Liver (tissue), 8 donors: ENCODE measurements at regions not wholly inside any gene's neighbourhood (a gene's known extent, or its start where the extent isn't known, plus 50 kb on each side); places are given as distances from the start of the nearest gene placed in this dataset.

ENCODE experiments used
- DNase-seq: peaks from one replicate; pipeline ENCODE4 v3.0.0-alpha.2; 2017; ENCODE audit warnings: low spot score
- H3K27ac ChIP-seq, 2 donors: one replicate each; pipeline ENCODE4 v1.7.0; 2013; ENCODE audit warnings: inconsistent platforms in 2 of 2, low read length in 2 of 2, control low read depth in 1 of 2, low read depth in 1 of 2, mild to moderate bottlenecking in 1 of 2
- H3K27me3 ChIP-seq, 4 donors: one replicate each; pipeline versions ENCODE4 v1.6.1 to v1.7.0; 2013; ENCODE audit warnings: low read length in 3 of 4, inconsistent platforms in 1 of 4, mild to moderate bottlenecking in 1 of 4, moderate library complexity in 1 of 4; ENCODE audit not compliant: control insufficient read depth in 4 of 4, insufficient read depth in 4 of 4
- H3K36me3 ChIP-seq, 4 donors: one replicate each; pipeline versions ENCODE4 v1.6.1 to v1.7.0; 2013; ENCODE audit warnings: low read length in 3 of 4, mild to moderate bottlenecking in 3 of 4, low read depth in 1 of 4, moderate library complexity in 1 of 4; ENCODE audit not compliant: control insufficient read depth in 4 of 4, insufficient read depth in 3 of 4
- H3K4me1 ChIP-seq, 4 donors: one replicate each; pipeline versions ENCODE4 v1.6.1 to v1.7.0; 2013; ENCODE audit warnings: low read length in 3 of 4, mild to moderate bottlenecking in 3 of 4, moderate library complexity in 1 of 4; ENCODE audit not compliant: control insufficient read depth in 4 of 4, insufficient read depth in 4 of 4
- H3K4me3 ChIP-seq, 3 donors: one replicate each; pipeline versions ENCODE4 v1.6.1 to v1.7.0; 2013; ENCODE audit warnings: low read length in 3 of 3, control low read depth in 1 of 3, low read depth in 1 of 3, mild to moderate bottlenecking in 1 of 3
- H3K9ac ChIP-seq, 2 donors: one replicate each; pipeline ENCODE4 v1.7.0; 2013; ENCODE audit warnings: low read length in 2 of 2, mild to moderate bottlenecking in 2 of 2, moderate library complexity in 2 of 2, control low read depth in 1 of 2, low read depth in 1 of 2
- H3K9me3 ChIP-seq, 4 donors: one replicate each; pipeline versions ENCODE4 v1.6.1 to v1.7.0; 2013; ENCODE audit warnings: low read length in 3 of 4; ENCODE audit not compliant: control insufficient read depth in 4 of 4
- EGR1 ChIP-seq, 2 donors: IDR thresholded peaks; 2 replicates each; pipeline ENCODE4 v1.6.1; 2016 to 2018; ENCODE audit warnings: antibody characterized with exemption in 2 of 2, low read depth in 2 of 2
- FOXA1 ChIP-seq: IDR thresholded peaks from 2 replicates; pipeline ENCODE4 v1.6.1; 2016; ENCODE audit warnings: antibody characterized with exemption
- FOXA2 ChIP-seq: IDR thresholded peaks from 2 replicates; pipeline ENCODE4 v1.6.1; 2016; ENCODE audit warnings: antibody characterized with exemption
- HNF4A ChIP-seq, 2 donors: conservative IDR thresholded peaks; 2 replicates each; pipeline ENCODE4 v1.6.1; 2016; ENCODE audit warnings: antibody characterized with exemption in 2 of 2, mild to moderate bottlenecking in 2 of 2
- HNF4G ChIP-seq: IDR thresholded peaks from 2 replicates; pipeline ENCODE4 v1.6.1; 2016; ENCODE audit warnings: antibody characterized with exemption
- JUND ChIP-seq, 2 donors: IDR thresholded peaks; 2 replicates each; pipeline ENCODE4 v1.6.1; 2016; ENCODE audit warnings: antibody characterized with exemption in 2 of 2
- NR2F2 ChIP-seq: IDR thresholded peaks from 2 replicates; pipeline ENCODE4 v1.6.1; 2016; ENCODE audit warnings: antibody characterized with exemption
- RAD21 ChIP-seq, 2 donors: IDR thresholded peaks; 2 replicates each; pipeline ENCODE4 v1.6.1; 2016; ENCODE audit warnings: antibody characterized with exemption in 2 of 2, mild to moderate bottlenecking in 2 of 2
- RXRA ChIP-seq, 2 donors: IDR thresholded peaks; 2 replicates each; pipeline ENCODE4 v1.6.1; 2017 to 2018; ENCODE audit warnings: antibody characterized with exemption in 2 of 2, mild to moderate bottlenecking in 1 of 2
- SP1 ChIP-seq: IDR thresholded peaks from 2 replicates; pipeline ENCODE4 v1.6.1; 2018; ENCODE audit warnings: antibody characterized with exemption, mild to moderate bottlenecking
- TAF1 ChIP-seq: conservative IDR thresholded peaks from 2 replicates; pipeline ENCODE4 v1.6.1; 2016; ENCODE audit warnings: antibody characterized with exemption, mild to moderate bottlenecking
- YY1 ChIP-seq: IDR thresholded peaks from 2 replicates; pipeline ENCODE4 v1.6.1; 2016; ENCODE audit warnings: antibody characterized with exemption, mild to moderate bottlenecking
- WGBS: extraction: QIAGEN DNeasy Blood & Tissue Kit; methylation state at CpG from one replicate; pipeline ENCODE4 v1.1.7; 2013; 5-methylcytosine and 5-hydroxymethylcytosine counted together
- TF ChIP-seq, protein P1 (sequence below): IDR thresholded peaks from 2 replicates; pipeline ENCODE4 v1.6.1; 2016; ENCODE audit warnings: antibody characterized with exemption
- TF ChIP-seq, protein P2 (sequence below): IDR thresholded peaks from 2 replicates; pipeline ENCODE4 v1.6.1; 2016; ENCODE audit warnings: antibody characterized with exemption, mild to moderate bottlenecking
- TF ChIP-seq, protein P3 (sequence below): fragments of 150-350 bp; IDR thresholded peaks from 2 replicates; pipeline ENCODE4 v1.5.1; 2017; ENCODE audit warnings: improper control_type of control experiment, low read depth, low read length; ENCODE audit not compliant: missing input control
- TF ChIP-seq, protein P4 (sequence below): IDR thresholded peaks from 2 replicates; pipeline ENCODE4 v1.6.1; 2016; ENCODE audit warnings: antibody characterized with exemption
- TF ChIP-seq, protein P5 (sequence below): IDR thresholded peaks from 2 replicates; pipeline ENCODE4 v1.6.1; 2016; ENCODE audit warnings: antibody characterized with exemption
- donor health status: healthy.
- donor health status: healthy.
- donor health status: healthy.
- donor health status: healthy.
- donor health status: healthy.

DNA sequence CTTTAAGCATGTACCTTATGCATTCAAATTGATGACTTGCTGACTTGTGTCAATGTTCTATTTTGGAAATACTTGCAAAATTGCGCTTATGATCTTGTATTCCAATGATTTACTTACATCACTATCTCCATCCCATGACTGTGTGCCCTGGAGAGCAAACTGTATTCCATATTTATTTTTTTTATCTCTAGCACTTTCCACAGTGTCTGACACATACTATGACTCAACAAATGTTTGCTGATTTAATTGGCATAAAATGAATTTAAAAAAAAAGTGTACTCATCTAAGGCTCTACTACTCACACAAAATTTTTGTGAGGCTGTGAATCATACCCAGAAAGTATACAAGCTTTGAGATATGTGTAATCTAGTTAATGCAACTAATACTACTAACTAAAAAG, 1066.8 kb upstream of the ADGRL3 start:
- H3K4me3 ChIP-seq: no peak overlapping the region
- H3K9me3 ChIP-seq: no peaks in the 10 kb centered on the region
- no peak overlapping the region for H3K27ac ChIP-seq
- no peak overlapping the region for H3K9ac ChIP-seq
- no peaks in the 10 kb centered on the region for H3K4me1 ChIP-seq
- no peaks in the 10 kb centered on the region for H3K36me3 ChIP-seq
- no peak for DNase-seq
- TF ChIP-seq, protein P1, sequence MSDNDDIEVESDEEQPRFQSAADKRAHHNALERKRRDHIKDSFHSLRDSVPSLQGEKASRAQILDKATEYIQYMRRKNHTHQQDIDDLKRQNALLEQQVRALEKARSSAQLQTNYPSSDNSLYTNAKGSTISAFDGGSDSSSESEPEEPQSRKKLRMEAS: no peak
- TF ChIP-seq HNF4A (conservative IDR thresholded peaks at IDR 0.05): no peak
- no peak for TF ChIP-seq RXRA (IDR thresholded peaks at IDR 0.05)
- no peak for TF ChIP-seq RAD21 (IDR thresholded peaks at IDR 0.05)
- TF ChIP-seq HNF4G: no peak
- no peak for TF ChIP-seq JUND (IDR thresholded peaks at IDR 0.05)
- TF ChIP-seq, protein P2, sequence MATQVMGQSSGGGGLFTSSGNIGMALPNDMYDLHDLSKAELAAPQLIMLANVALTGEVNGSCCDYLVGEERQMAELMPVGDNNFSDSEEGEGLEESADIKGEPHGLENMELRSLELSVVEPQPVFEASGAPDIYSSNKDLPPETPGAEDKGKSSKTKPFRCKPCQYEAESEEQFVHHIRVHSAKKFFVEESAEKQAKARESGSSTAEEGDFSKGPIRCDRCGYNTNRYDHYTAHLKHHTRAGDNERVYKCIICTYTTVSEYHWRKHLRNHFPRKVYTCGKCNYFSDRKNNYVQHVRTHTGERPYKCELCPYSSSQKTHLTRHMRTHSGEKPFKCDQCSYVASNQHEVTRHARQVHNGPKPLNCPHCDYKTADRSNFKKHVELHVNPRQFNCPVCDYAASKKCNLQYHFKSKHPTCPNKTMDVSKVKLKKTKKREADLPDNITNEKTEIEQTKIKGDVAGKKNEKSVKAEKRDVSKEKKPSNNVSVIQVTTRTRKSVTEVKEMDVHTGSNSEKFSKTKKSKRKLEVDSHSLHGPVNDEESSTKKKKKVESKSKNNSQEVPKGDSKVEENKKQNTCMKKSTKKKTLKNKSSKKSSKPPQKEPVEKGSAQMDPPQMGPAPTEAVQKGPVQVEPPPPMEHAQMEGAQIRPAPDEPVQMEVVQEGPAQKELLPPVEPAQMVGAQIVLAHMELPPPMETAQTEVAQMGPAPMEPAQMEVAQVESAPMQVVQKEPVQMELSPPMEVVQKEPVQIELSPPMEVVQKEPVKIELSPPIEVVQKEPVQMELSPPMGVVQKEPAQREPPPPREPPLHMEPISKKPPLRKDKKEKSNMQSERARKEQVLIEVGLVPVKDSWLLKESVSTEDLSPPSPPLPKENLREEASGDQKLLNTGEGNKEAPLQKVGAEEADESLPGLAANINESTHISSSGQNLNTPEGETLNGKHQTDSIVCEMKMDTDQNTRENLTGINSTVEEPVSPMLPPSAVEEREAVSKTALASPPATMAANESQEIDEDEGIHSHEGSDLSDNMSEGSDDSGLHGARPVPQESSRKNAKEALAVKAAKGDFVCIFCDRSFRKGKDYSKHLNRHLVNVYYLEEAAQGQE: no peak
- TF ChIP-seq FOXA1: no peak
- H3K27me3 ChIP-seq: peaks cover 0 to 3% (median 0%) of the 10 kb centered on the region in 4 donors
- WGBS: 84% methylated on average over 1 of the region's 1 CpG

DNA sequence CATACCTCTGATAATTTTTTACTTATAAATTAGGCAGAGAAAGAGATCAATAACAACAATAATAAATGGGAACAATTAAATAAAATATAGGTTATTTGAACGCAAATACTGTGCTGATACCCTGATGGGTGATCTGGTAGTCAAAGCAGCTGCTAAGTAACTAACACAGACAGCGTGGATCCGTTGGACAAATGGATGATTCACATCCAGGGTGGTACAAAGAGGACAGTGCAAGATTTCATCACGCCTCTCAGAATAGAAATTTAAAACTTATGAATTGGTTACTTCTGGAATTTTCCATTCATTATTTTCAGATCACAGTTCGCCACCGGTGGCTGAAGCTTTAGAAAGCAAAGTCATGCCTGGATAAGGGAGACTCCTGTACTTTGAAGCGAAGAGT, 1066.0 kb upstream of the ADGRL3 start:
- Histone ChIP-seq H3K4me1 (no peaks in the 10 kb centered on the region), H3K4me3 (no peak overlapping the region), H3K9me3 (no peaks in the 10 kb centered on the region), H3K27ac (no peak overlapping the region), H3K36me3 (no peaks in the 10 kb centered on the region), H3K9ac (no peak overlapping the region), H3K27me3 (peaks cover 0 to 3% (median 0%) of the 10 kb centered on the region in 4 donors)
- no peak for DNase-seq
- WGBS: 81% methylated on average over 7 of the region's 7 CpGs
- TF ChIP-seq FOXA1 (no peak), HNF4A (conservative IDR thresholded peaks at IDR 0.05) (no peak), TAF1 (no peak), HNF4G (no peak), EGR1 (IDR thresholded peaks at IDR 0.05; ENCODE audit: low read depth in 2 of 2) (no peak), RXRA (IDR thresholded peaks at IDR 0.05) (no peak), JUND (IDR thresholded peaks at IDR 0.05) (no peak), NR2F2 (no peak), YY1 (no peak), SP1 (no peak), FOXA2 (no peak)
- TF ChIP-seq, protein P3, sequence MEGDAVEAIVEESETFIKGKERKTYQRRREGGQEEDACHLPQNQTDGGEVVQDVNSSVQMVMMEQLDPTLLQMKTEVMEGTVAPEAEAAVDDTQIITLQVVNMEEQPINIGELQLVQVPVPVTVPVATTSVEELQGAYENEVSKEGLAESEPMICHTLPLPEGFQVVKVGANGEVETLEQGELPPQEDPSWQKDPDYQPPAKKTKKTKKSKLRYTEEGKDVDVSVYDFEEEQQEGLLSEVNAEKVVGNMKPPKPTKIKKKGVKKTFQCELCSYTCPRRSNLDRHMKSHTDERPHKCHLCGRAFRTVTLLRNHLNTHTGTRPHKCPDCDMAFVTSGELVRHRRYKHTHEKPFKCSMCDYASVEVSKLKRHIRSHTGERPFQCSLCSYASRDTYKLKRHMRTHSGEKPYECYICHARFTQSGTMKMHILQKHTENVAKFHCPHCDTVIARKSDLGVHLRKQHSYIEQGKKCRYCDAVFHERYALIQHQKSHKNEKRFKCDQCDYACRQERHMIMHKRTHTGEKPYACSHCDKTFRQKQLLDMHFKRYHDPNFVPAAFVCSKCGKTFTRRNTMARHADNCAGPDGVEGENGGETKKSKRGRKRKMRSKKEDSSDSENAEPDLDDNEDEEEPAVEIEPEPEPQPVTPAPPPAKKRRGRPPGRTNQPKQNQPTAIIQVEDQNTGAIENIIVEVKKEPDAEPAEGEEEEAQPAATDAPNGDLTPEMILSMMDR: no peak
- TF ChIP-seq, protein P2: no peak
- TF ChIP-seq, protein P4, sequence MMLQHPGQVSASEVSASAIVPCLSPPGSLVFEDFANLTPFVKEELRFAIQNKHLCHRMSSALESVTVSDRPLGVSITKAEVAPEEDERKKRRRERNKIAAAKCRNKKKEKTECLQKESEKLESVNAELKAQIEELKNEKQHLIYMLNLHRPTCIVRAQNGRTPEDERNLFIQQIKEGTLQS: no peak
- TF ChIP-seq, protein P5, sequence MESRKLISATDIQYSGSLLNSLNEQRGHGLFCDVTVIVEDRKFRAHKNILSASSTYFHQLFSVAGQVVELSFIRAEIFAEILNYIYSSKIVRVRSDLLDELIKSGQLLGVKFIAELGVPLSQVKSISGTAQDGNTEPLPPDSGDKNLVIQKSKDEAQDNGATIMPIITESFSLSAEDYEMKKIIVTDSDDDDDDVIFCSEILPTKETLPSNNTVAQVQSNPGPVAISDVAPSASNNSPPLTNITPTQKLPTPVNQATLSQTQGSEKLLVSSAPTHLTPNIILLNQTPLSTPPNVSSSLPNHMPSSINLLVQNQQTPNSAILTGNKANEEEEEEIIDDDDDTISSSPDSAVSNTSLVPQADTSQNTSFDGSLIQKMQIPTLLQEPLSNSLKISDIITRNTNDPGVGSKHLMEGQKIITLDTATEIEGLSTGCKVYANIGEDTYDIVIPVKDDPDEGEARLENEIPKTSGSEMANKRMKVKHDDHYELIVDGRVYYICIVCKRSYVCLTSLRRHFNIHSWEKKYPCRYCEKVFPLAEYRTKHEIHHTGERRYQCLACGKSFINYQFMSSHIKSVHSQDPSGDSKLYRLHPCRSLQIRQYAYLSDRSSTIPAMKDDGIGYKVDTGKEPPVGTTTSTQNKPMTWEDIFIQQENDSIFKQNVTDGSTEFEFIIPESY: no peak
- TF ChIP-seq, protein P1: no peak
